GM12865 (cell line): ENCODE measurements at regions not wholly inside any gene's neighbourhood (a gene's known extent, or its start where the extent isn't known, plus 50 kb on each side); places are given as distances from the start of the nearest gene placed in this dataset.

Experiments used
- DNase-seq: peaks from one replicate; pipeline ENCODE4 v3.0.0; 2010; ENCODE audit warnings: low read depth
- H3K4me3 ChIP-seq: 2 replicates; pipeline ENCODE4 v1.5.1; 2011; ENCODE audit warnings: mild to moderate bottlenecking, low read depth, low read length, control low read depth
- CTCF ChIP-seq: IDR thresholded peaks from 2 replicates; pipeline ENCODE4 v1.5.1; 2011; ENCODE audit warnings: low read length, control low read depth, low read depth, inconsistent platforms; ENCODE audit not compliant: insufficient read depth; ENCODE audit errors: missing control alignments

GRCh38 chr17:77859035-77859810 lies 99.3 kb upstream of the TNRC6C start:
- no peak for TF ChIP-seq CTCF
- H3K4me3 ChIP-seq, result no peak overlapping the region
- no peak for DNase-seq

- no peak for DNase-seq
- no peak for TF ChIP-seq CTCF
- no peak overlapping the region for H3K4me3 ChIP-seq
Measured at GRCh38 chr17:77861133-77861695, 97.3 kb upstream of the TNRC6C start.

GRCh38 chr17:77861981-77862645 lies 96.4 kb upstream of the TNRC6C start:
- no peak overlapping the region for H3K4me3 ChIP-seq
- no peak for TF ChIP-seq CTCF
- DNase-seq, result no peak

- no peak for DNase-seq
- no peak for TF ChIP-seq CTCF
- no peak overlapping the region for H3K4me3 ChIP-seq
Measured at GRCh38 chr17:77862890-77863813, 95.4 kb upstream of the TNRC6C start.

- H3K4me3 ChIP-seq, result no peak overlapping the region
Measured at GRCh38 chr17:77863814-77864161, 94.7 kb upstream of the TNRC6C start.

More at GRCh38 chr17:77863814-77864161, 94.7 kb upstream of the TNRC6C start:
- no peak for TF ChIP-seq CTCF
- DNase-seq, result peak; percentile 51
